H1 (cell line): ENCODE measurements at regions not wholly inside any gene's neighbourhood (a gene's known extent, or its start where the extent isn't known, plus 50 kb on each side); places are given as distances from the start of the nearest gene placed in this dataset.
A peak's percentile ranks its signal among the peaks of the same experiment; 100 is the strongest.

Experiments used
- CTCF ChIA-PET: fragments of 300-600 bp; sonication (Branson Sonifier 250); formaldehyde crosslinking; loops from one replicate; lab custom pipeline; 2021; ENCODE audit not compliant: partially characterized antibody; lab: Charles Lee
- POLR2A ChIA-PET: fragments of 300-600 bp; sonication (Branson Sonifier 250); formaldehyde crosslinking; loops from one replicate; lab custom pipeline; 2021; ENCODE audit warnings: inconsistent platforms; ENCODE audit not compliant: partially characterized antibody; lab: Charles Lee
- DNase-seq, 2 experiments: peaks; one replicate each; pipeline versions ENCODE4 v3.0.0 to v3.0.0-alpha.2; 2010 to 2022; ENCODE audit warnings: low spot score in 2 of 2, low read depth in 1 of 2, mixed read lengths in 1 of 2
- FAIRE-seq: peaks from 2 replicates; lab custom pipeline; 2011; peaks lifted over from hg19 to GRCh38; lab: Jason Lieb, UNC
- H2AFZ ChIP-seq: 2 replicates; pipeline ENCODE4 v1.8.1; 2012; ENCODE audit warnings: low read length, inconsistent platforms
- H2AK5ac ChIP-seq: 2 replicates; pipeline ENCODE4 v1.6.1; 2013; ENCODE audit warnings: low read depth, low read length
- H2BK120ac ChIP-seq: replicated peaks from 2 replicates; pipeline ENCODE3; 2013; ENCODE audit warnings: low read depth, low read length, inconsistent platforms
- H2BK12ac ChIP-seq: 2 replicates; pipeline ENCODE4 v1.6.1; 2013; ENCODE audit warnings: low read depth, low read length
- H2BK15ac ChIP-seq: 2 replicates; pipeline ENCODE4 v1.6.1; 2013; ENCODE audit warnings: low read length
- H2BK20ac ChIP-seq: 2 replicates; pipeline ENCODE4 v1.6.1; 2013; ENCODE audit warnings: low read length
- H2BK5ac ChIP-seq: 2 replicates; pipeline ENCODE4 v1.6.1; 2013; ENCODE audit warnings: low read depth, low read length
- H3K14ac ChIP-seq: 2 replicates; pipeline ENCODE4 v1.6.1; 2013; ENCODE audit warnings: inconsistent platforms; ENCODE audit not compliant: insufficient read length
- H3K18ac ChIP-seq: 2 replicates; pipeline ENCODE4 v1.6.1; 2013; ENCODE audit warnings: low read length; ENCODE audit errors: extremely low read depth
- H3K23ac ChIP-seq: 2 replicates; pipeline ENCODE4 v1.6.1; 2013; ENCODE audit warnings: inconsistent platforms; ENCODE audit not compliant: insufficient read length
- H3K23me2 ChIP-seq: 2 replicates; pipeline ENCODE4 v1.6.1; 2013; ENCODE audit warnings: low read depth, low read length
- H3K27ac ChIP-seq: 2 replicates; pipeline ENCODE4 v1.6.1; 2011; ENCODE audit warnings: low read depth, low read length, inconsistent platforms
- H3K27me3 ChIP-seq, 4 experiments: replicated peaks in 1 of 4; 1 replicate in 1 of 4; 2 replicates in 3 of 4; pipeline versions ENCODE4 v1.6.1 to v1.8.1; 2011 to 2013; ENCODE audit warnings: low read length in 3 of 4, mild to moderate bottlenecking in 3 of 4, inconsistent platforms in 2 of 4, mixed read lengths in 2 of 4, moderate library complexity in 1 of 4; ENCODE audit not compliant: control insufficient read depth in 3 of 4, insufficient read depth in 3 of 4; ENCODE audit errors: extremely low read depth in 1 of 4
- H3K36me3 ChIP-seq, 4 experiments: 2 replicates each; pipeline versions ENCODE4 v1.6.1 to v1.8.1; 2011 to 2013; ENCODE audit warnings: mild to moderate bottlenecking in 4 of 4, low read length in 3 of 4, moderate library complexity in 2 of 4, control low read depth in 1 of 4, inconsistent platforms in 1 of 4; ENCODE audit not compliant: insufficient read depth in 4 of 4, control insufficient read depth in 2 of 4
- H3K4ac ChIP-seq: replicated peaks from 2 replicates; pipeline ENCODE3; 2013; ENCODE audit warnings: low read length, low read depth, mixed read lengths, inconsistent platforms; ENCODE audit not compliant: insufficient read length
- H3K4me1 ChIP-seq, 4 experiments: replicated peaks in 1 of 4; 1 replicate in 1 of 4; 2 replicates in 3 of 4; pipeline versions ENCODE4 v1.6.1 to v1.8.1; 2011 to 2013; ENCODE audit warnings: low read length in 3 of 4, inconsistent platforms in 2 of 4, mixed read lengths in 1 of 4; ENCODE audit not compliant: insufficient read depth in 4 of 4, control insufficient read depth in 3 of 4
- H3K4me2 ChIP-seq, 2 experiments: 2 replicates each; pipeline versions ENCODE4 v1.6.1 to v1.8.1; 2011 to 2013; ENCODE audit warnings: low read depth in 2 of 2, low read length in 2 of 2, control low read depth in 1 of 2, inconsistent platforms in 1 of 2, mild to moderate bottlenecking in 1 of 2; ENCODE audit not compliant: insufficient read depth in 1 of 2
- H3K4me3 ChIP-seq, 4 experiments: fragments of 200-600, 300-600 bp in 1 of 4; sonication (generic), shearing (Covaris generic), sonication (Bioruptor Twin) in 1 of 4; 2 replicates each; pipeline versions ENCODE4 v1.5.1 to v1.8.1; 2011 to 2016; ENCODE audit warnings: low read length in 4 of 4, low read depth in 3 of 4, control low read depth in 2 of 4, inconsistent platforms in 2 of 4, mild to moderate bottlenecking in 2 of 4, mixed read lengths in 1 of 4, moderate library complexity in 1 of 4; ENCODE audit not compliant: insufficient read depth in 2 of 4; ENCODE audit errors: extremely low read depth in 1 of 4
- H3K56ac ChIP-seq: replicated peaks from 2 replicates; pipeline ENCODE3; 2013; ENCODE audit warnings: low read depth, mild to moderate bottlenecking, mixed read lengths, low read length, inconsistent platforms; ENCODE audit not compliant: insufficient read length
- H3K79me1 ChIP-seq: 2 replicates; pipeline ENCODE4 v1.6.1; 2013; ENCODE audit warnings: low read depth, low read length, control low read depth
- H3K79me2 ChIP-seq, 2 experiments: 2 replicates each; pipeline versions ENCODE4 v1.6.1 to v1.8.1; 2012 to 2013; ENCODE audit warnings: low read length in 2 of 2, mild to moderate bottlenecking in 2 of 2, inconsistent platforms in 1 of 2; ENCODE audit not compliant: insufficient read depth in 2 of 2, control insufficient read depth in 1 of 2
- H3K9ac ChIP-seq, 4 experiments: replicated peaks in 1 of 4; 1 replicate in 1 of 4; 2 replicates in 3 of 4; pipeline versions ENCODE4 v1.6.1 to v1.8.1; 2011 to 2013; ENCODE audit warnings: low read depth in 3 of 4, low read length in 3 of 4, control low read depth in 2 of 4, mild to moderate bottlenecking in 2 of 4, moderate library complexity in 2 of 4, inconsistent platforms in 1 of 4; ENCODE audit errors: extremely low read depth in 1 of 4
- H3K9me3 ChIP-seq, 2 experiments: 2 replicates each; pipeline versions ENCODE4 v1.6.1 to v1.8.1; 2012 to 2013; ENCODE audit warnings: mild to moderate bottlenecking in 2 of 2, moderate library complexity in 2 of 2, control low read depth in 1 of 2, inconsistent platforms in 1 of 2, low read depth in 1 of 2, low read length in 1 of 2, mixed read lengths in 1 of 2; ENCODE audit not compliant: insufficient read depth in 2 of 2
- H4K20me1 ChIP-seq, 2 experiments: replicated peaks in 1 of 2; 2 replicates each; pipeline versions ENCODE3 to v1.8.1; 2011 to 2013; ENCODE audit warnings: inconsistent platforms in 2 of 2, low read length in 2 of 2, mild to moderate bottlenecking in 1 of 2; ENCODE audit not compliant: insufficient read depth in 2 of 2, control insufficient read depth in 1 of 2
- H4K5ac ChIP-seq: 2 replicates; pipeline ENCODE4 v1.6.1; 2013; ENCODE audit warnings: low read length, low read depth, mixed read lengths, inconsistent platforms; ENCODE audit not compliant: insufficient read length
- H4K8ac ChIP-seq: 2 replicates; pipeline ENCODE4 v1.8.0; 2013; ENCODE audit warnings: mild to moderate bottlenecking, moderate library complexity, low read length, inconsistent platforms; ENCODE audit not compliant: insufficient read depth; ENCODE audit errors: extremely low read depth
- H4K91ac ChIP-seq: replicated peaks from 2 replicates; pipeline ENCODE3; 2013; ENCODE audit warnings: low read length, mixed read lengths, inconsistent platforms; ENCODE audit not compliant: insufficient read length
- WGBS, 2 experiments: shearing (Covaris generic) in 1 of 2; methylation state at CpG; one replicate each; pipeline versions ENCODE4 v1.1.6 to v1.1.7; 2013 to 2015; ENCODE audit warnings: low lambda C conversion rate in 2 of 2, mixed read lengths in 2 of 2, inconsistent platforms in 1 of 2, low coverage in 1 of 2, missing lambda C conversion rate in 1 of 2; ENCODE audit not compliant: insufficient replicate concordance in 2 of 2, insufficient coverage in 1 of 2, insufficient read length in 1 of 2; ENCODE audit errors: extremely low coverage in 1 of 2, missing lambda C conversion rate in 1 of 2; 5-methylcytosine and 5-hydroxymethylcytosine counted together

- no peaks in the 10 kb centered on the region for H3K9me3 ChIP-seq
- H3K36me3 ChIP-seq = no peaks in the 10 kb centered on the region
- no peak overlapping the region for H4K5ac ChIP-seq
- no peak overlapping the region for H2BK20ac ChIP-seq
- DNase-seq = no peak
- H3K4ac ChIP-seq = no peak overlapping the region
- no peak overlapping the region for H3K9ac ChIP-seq
- 0 out of 2 replicates have a peak overlapping the region, but pooled peaks have one; percentile 45 for H2AFZ ChIP-seq
- H4K20me1 ChIP-seq = no peaks in the 10 kb centered on the region
- no peak overlapping the region for H3K27ac ChIP-seq
- POLR2A ChIA-PET = interaction anchor here (0.9 kb wide), 1 partner anchor 78 kb away, joined by 3 read pairs; no protein-coding TSS in a partner anchor
- H2BK15ac ChIP-seq = no peak overlapping the region
- CTCF ChIA-PET = no interaction called here
- H3K23ac ChIP-seq = no peak overlapping the region
- H3K56ac ChIP-seq = no peak overlapping the region
- peaks cover 0 to 2% (median 0%) of the 10 kb centered on the region in 4 experiments; a peak in 1 of 7 replicates for H3K4me1 ChIP-seq
- H3K18ac ChIP-seq = no peak overlapping the region
- no peak for FAIRE-seq
- H3K4me3 ChIP-seq = no peak overlapping the region
- H4K8ac ChIP-seq = no peak overlapping the region
- no peaks in the 10 kb centered on the region for H3K79me1 ChIP-seq
- 84% methylated on average over 16 of the region's 16 CpGs; no CpG with 5 or more reads in 1 of the 2 experiments for WGBS, 2 experiments
- H3K4me2 ChIP-seq = no peak overlapping the region
- H3K23me2 ChIP-seq = peaks cover 4% of the 10 kb centered on the region; the same call in 1 of the 2 replicates
- H3K27me3 ChIP-seq = no peaks in the 10 kb centered on the region
- H2AK5ac ChIP-seq = no peak overlapping the region
- H2BK12ac ChIP-seq = no peak overlapping the region
- no peaks in the 10 kb centered on the region for H3K79me2 ChIP-seq
- H2BK120ac ChIP-seq = no peak overlapping the region
- H3K14ac ChIP-seq = no peak overlapping the region
- H2BK5ac ChIP-seq = no peak overlapping the region
- H4K91ac ChIP-seq = no peak overlapping the region
Measured at GRCh38 chr1:244139655-244140054, 88.6 kb downstream of the ZBTB18 start.
